ENCODE measurements at regions not wholly inside any gene's neighbourhood (a gene's known extent, or its start where the extent isn't known, plus 50 kb on each side); places are given as distances from the start of the nearest gene placed in this dataset.

- no peak for DNase-seq (ENCODE audit: low read depth)
- no peak overlapping the region for H3K4me3 ChIP-seq (ENCODE audit: control insufficient read depth, low read depth, low read length)
- no peak for TF ChIP-seq CTCF (IDR thresholded peaks at IDR 0.05; ENCODE audit: control insufficient read depth, insufficient read depth, low read depth, low read length, missing control alignments)
Measured at GRCh38 chr17:79441356-79442160, 169.3 kb downstream of the RBFOX3 start.

GRCh38 chr17:79440251-79440650 lies 170.6 kb downstream of the RBFOX3 start:
- TF ChIP-seq CTCF (IDR thresholded peaks at IDR 0.05; ENCODE audit: control insufficient read depth, insufficient read depth, low read depth, low read length, missing control alignments), result no peak
- no peak overlapping the region for H3K4me3 ChIP-seq (ENCODE audit: control insufficient read depth, low read depth, low read length)
- no peak for DNase-seq (ENCODE audit: low read depth)

- no peak overlapping the region for H3K4me3 ChIP-seq (ENCODE audit: control insufficient read depth, low read depth, low read length)
- no peak for DNase-seq (ENCODE audit: low read depth)
- TF ChIP-seq CTCF (IDR thresholded peaks at IDR 0.05; ENCODE audit: control insufficient read depth, insufficient read depth, low read depth, low read length, missing control alignments), result no peak
Measured at GRCh38 chr17:79439493-79439892, 171.4 kb downstream of the RBFOX3 start.

- no peak for DNase-seq (ENCODE audit: low read depth)
- no peak for TF ChIP-seq CTCF (IDR thresholded peaks at IDR 0.05; ENCODE audit: control insufficient read depth, insufficient read depth, low read depth, low read length, missing control alignments)
- no peak overlapping the region for H3K4me3 ChIP-seq (ENCODE audit: control insufficient read depth, low read depth, low read length)
Measured at GRCh38 chr17:79438546-79439334, 172.1 kb downstream of the RBFOX3 start.

- no peak for DNase-seq (ENCODE audit: low read depth)
- no peak for TF ChIP-seq CTCF (IDR thresholded peaks at IDR 0.05; ENCODE audit: control insufficient read depth, insufficient read depth, low read depth, low read length, missing control alignments)
- no peak overlapping the region for H3K4me3 ChIP-seq (ENCODE audit: control insufficient read depth, low read depth, low read length)
Measured at GRCh38 chr17:79438058-79438457, 172.8 kb downstream of the RBFOX3 start.

- no peak overlapping the region for H3K4me3 ChIP-seq (ENCODE audit: control insufficient read depth, low read depth, low read length)
- DNase-seq (ENCODE audit: low read depth), result no peak
- no peak for TF ChIP-seq CTCF (IDR thresholded peaks at IDR 0.05; ENCODE audit: control insufficient read depth, insufficient read depth, low read depth, low read length, missing control alignments)
Measured at GRCh38 chr17:79437081-79437480, 173.8 kb downstream of the RBFOX3 start.

Data from AG09309 (cell line).